G401.6 (cell line): ENCODE measurements at regions not wholly inside any gene's neighbourhood (a gene's known extent, or its start where the extent isn't known, plus 50 kb on each side); places are given as distances from the start of the nearest gene placed in this dataset.
"Not testable (repeated sequence)": the region's sequence is repeated elsewhere in the genome, so short reads cannot be mapped to it uniquely, and the experiment has no call there.

Source experiments
- FAIRE-seq: peaks from 2 replicates; lab custom pipeline; 2012; peaks lifted over from hg19 to GRCh38; lab: Jason Lieb, UNC

DNA sequence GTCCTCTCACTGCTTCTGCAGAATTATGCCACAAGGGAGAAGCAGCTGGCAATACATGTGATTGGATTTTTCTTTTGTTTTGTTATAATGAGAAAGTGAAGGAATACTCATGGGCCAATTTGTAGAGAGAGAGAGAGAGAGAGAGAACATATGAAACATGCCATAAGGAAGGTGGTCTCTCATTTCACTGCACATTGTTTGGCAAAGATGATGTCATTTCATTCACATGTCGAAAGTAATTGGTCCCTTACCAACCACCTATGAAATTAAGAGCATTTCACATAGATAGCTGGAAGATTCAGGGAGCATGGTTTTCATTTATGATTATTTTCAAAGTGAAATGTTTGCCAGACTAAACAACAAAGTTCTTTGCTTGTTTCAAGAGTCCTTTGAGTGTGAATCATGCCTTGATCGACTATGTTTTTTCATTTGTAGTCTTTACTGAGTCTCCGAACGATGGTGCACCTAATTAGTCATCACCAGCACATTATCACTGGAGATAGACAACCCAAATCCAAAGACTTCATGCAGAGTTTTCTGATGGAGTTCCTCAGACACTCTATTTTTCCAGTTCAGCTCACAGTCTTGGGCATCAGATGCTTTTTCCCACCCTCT, 130.1 kb upstream of the ZEB1 start:
- FAIRE-seq, result no peak

DNA sequence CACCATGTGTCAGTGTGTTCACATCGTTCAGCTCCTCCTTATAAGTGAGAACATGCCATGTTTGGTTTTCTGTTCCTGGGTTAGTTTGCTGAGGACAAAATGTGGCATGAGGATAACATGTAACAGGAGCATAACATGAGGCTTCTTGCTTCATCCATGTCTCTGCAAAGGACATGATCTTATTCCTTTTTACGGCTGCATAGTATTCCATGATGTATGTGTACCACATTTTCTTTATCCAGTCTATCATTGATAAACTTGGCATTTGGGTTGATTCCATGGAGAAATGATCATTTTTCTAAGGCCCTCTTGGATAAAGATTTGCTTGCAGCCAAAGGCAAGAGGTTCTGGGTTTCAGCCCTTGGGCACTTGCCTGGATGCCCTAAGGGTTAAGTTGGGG, 128.5 kb upstream of the ZEB1 start:
- no peak for FAIRE-seq

DNA sequence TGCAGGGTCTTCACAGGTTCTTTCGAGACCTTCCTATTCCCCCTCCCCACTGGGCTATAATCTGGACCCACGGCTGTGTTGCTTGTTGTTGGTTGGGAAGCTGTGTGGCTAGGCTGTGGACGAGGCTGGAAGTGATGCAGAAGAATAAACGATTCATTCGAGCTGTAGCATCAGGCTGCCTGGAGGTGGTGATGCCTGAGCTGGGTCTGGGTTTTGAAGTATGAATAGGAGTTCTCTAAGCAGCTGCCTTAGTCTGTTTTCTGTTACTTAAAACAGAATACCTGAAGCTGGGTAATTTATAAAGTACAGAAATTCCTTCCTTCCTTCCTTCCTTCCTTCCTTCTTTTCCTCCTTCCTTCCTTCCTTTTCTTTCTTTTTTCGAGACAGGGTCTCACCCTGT, 126.5 kb upstream of the ZEB1 start:
- FAIRE-seq, result no peak

DNA sequence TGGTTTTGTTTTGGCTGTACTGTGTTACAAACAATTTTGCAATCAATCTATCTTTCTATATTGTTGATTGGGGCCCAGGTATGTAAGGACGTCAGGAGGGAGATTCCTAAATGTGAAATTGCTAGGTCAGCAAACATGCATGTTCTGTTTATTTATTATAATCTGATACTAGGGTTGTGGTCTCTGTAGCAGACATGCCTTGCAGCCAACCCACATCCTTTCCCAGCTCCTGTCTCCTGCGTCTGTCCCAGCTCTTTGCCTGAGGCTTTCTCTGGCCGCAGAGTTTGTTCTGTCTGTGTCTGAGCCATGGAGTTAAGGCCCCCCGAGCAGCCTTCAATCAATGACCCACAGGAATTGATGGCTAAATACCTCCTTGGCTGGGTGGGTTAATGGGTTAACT, 124.0 kb upstream of the ZEB1 start:
- FAIRE-seq, result no peak

DNA sequence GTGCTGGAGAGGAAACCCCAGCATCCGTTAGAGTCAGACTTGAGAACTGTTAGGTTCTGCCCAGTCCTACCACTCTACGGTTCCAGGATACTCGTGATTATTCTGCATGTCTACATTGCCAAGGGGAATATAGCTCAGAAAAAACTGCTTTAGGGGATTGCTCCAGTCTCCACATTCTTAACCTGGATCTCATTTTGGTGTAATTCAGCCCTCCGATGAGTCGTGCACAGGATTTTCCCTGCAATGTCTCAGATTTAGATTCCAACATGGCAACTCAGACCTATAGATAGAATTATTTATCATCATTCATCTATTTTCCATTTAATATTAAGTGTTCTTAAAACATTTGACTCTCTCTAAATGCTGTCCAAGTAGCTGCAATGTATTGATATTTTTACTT, 121.1 kb upstream of the ZEB1 start:
- no peak for FAIRE-seq

DNA sequence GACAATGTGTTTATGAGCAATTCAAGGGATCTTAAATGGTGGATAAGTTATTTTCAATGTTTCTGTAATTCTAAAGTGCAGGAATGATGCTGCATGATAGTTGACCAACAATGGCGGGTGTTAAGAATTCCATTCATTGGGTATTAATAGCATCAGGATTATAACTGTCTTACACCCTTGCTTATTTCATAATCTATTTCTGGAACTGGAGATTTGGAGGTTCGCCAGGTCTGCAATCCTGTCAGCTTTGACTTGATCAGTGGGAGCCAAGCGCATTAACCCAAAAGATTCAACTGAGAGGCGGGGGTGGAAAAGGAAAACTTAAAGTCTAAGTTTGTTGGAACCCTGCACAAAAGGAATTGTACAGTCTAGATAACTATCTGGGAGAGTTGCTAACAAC, 114.9 kb upstream of the ZEB1 start:
- no peak for FAIRE-seq

DNA sequence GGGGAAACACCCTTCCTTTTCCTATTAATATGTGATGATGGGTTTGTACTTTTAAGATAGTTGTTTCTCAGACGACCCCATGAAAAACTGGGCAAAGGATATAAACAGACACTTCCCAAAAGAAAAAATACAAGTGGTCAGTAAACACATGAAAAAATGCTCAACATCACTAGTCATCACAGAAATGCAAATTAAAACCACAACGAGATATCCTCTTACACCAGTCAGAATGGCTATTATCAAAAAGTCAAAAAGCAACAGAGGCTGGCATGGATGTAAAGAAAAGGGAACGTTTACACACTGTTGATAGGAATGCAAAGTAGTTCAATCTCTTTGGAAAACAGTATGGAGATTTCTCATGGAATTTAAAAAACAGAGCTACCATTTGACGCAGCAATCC, 111.4 kb upstream of the ZEB1 start:
- no peak for FAIRE-seq

DNA sequence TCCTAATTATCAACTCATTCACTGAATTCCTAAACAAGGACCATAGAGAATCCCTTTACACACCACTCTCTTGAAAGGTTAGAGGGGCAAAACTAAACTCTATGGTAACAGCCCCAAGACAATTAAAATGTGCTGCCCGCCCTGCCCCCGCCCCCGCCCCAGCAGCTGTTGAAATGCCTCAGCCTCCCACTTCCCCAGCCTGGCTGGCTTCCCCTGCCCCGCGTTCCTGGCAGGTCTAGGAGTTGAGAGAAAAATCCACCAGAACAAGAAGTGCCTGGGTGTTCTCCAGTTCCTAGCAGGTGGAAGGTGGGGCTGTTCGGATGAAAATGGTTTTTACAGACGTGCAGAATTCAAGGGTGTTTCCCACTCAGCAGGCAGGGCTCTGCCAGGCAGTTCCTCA, 109.5 kb upstream of the ZEB1 start:
- FAIRE-seq, result no peak

DNA sequence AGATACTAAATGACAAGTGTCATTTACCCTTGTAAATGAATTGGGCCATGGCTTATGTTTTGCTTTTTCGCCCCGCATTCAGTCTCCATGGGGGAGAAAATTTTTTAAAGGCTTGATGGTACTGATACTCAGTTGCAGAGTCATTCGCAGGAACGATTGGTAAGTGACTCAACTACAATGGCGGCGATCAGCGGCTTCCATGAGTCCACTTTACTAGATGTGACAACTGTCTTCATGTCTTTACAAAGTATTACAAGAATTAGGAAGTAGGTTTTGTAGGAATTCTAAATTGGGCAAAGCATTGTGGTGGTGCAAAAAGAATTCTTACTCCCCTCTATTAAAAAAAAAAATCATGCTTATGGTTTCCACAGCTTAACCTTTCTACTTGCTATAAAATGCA, 108.8 kb upstream of the ZEB1 start:
- no peak for FAIRE-seq

DNA sequence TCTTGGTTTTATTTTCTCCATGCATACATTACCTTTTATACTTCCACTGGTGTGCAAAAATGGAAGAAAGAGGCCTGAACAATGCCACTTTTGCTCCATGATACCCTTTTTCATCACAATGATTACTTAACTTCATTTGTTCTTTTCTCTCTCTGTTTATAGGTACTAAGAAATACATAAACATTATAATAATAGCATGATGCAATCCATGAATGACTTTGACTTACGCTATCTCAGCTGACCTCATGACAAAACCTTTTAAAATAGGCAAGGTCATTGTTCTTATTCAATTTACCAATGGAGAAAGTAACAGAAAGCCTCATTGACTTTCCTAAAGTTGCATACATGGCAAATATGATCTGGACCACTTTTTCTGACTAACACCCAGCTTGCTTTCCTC, 105.1 kb upstream of the ZEB1 start:
- no peak for FAIRE-seq

DNA sequence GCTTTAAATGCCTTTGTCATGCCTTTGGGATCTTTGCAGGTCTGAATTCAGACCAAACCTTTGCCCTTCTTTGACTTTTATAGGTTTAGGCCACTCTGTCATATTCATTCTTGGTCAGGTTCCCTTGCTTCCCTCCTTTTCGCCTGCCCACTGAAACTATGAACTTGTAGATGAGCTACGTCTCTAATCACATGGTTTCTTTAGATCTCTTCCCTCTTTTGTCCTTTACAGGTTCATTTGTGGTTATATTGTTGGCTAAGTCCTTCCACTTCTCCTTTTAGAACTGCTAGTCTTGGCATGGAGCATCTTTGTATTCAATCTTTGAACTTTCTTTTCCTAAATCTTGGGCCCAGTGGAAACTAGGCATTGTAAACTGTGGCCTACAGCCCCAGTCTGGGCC, 104.0 kb upstream of the ZEB1 start:
- FAIRE-seq, result no peak

DNA sequence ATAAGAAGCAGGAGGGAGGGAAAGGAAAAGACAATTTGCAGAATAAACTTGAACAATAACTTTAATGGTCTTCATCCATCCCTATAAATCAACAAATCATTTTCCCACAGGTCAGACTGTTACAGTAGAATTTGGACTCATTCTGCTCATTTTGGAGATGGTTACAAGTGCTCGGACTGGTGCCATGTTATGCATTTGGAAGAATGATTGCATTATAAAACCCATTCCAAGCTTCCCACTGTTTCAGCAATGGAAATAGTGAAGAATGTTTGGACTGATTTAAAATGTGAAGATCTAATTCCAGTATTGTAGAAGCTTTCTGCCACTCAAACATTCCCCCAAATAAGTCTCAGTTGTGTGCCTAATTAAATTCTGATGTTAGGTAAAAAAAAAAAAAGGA, 99.7 kb upstream of the ZEB1 start:
- FAIRE-seq, result no peak

DNA sequence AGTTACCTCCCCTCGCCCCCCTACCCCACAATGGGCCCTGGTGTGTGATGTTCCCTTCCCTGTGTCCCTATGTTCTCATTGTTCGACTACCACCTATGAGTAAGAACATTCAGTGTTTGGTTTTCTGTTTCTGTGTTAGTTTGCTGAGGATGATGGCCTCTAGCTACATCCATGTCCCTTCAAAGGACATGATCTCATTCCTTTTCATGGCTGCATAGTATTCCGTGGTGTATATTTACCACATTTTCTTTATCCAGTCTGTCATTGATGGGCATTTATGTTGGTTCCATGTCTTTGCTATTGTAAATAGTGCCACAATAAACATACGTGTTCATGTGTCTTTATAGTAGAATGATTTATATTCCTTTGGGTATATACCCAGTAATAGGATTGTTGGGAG, 90.2 kb upstream of the ZEB1 start:
- FAIRE-seq, result not testable (repeated sequence)

DNA sequence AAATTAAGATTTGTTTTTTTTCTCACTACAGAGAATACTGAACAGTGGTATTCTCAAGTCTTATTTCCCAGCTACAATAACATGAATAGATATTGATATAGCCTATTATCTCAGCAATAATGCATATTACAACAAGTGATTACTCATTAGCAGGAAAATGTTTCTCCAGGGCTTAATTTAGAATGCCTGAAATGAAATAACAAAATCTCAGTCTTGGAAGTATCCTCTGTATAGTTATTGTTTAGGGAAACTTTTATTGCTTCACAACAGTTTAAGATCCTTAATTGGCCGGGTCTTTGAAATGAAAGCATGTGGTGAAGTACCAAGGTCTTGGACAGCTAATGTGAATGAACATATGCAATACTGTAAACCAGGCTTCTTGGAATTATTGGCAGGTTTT, 79.1 kb upstream of the ZEB1 start:
- FAIRE-seq, result no peak

DNA sequence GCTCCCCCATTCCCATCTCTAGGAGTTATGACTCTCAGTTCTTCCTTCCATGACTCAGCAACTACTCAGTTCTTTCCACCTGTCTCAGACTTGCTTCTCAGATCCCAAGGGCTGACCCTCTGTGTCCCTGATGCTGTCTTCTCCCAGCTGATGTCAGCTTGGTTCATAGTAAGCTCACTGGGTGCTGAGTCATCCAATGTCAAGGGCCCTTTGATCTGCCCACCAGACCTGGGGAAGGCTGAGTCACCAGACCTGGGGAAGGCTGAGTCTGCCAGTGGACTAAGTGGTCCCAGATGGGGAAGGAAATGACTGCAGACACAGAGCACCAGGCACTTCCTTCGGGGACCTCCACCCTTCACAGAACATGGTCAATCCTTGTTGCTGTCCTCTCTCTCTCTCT, 76.1 kb upstream of the ZEB1 start:
- no peak for FAIRE-seq

DNA sequence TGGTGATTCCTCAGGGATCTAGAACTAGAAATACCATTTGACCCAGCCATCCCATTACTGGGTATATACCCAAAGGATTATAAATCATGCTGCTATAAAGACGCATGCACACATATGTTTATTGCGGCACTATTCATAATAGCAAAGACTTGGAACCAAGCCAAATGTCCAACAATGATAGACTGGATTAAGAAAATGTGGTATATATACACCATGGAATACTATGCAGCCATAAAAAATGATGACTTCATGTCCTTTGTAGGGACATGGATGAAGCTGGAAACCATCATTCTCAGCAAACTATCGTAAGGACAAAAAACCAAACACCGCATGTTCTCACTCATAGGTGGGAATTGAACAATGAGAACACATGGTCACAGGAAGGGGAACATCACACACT, 67.9 kb upstream of the ZEB1 start:
- not testable (repeated sequence) for FAIRE-seq

DNA sequence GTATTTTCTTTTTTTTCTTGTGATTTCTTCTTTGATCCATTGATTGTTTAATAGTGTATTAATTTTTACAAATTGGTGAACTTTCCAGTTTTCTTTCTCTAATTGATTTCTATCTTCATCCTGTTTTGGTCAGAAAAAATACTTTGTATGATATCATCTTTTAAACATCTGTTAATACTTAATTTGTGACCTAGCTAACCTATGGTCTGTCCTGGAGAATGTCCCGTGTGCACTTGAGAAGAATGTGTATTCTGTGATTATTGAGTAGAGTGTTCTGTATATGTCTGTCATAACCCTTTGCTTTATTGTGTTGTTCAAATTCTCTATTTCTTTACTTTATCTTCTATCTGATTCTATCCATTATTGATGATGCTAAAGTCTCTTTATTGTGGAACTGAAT, 65.8 kb upstream of the ZEB1 start:
- FAIRE-seq, result no peak

DNA sequence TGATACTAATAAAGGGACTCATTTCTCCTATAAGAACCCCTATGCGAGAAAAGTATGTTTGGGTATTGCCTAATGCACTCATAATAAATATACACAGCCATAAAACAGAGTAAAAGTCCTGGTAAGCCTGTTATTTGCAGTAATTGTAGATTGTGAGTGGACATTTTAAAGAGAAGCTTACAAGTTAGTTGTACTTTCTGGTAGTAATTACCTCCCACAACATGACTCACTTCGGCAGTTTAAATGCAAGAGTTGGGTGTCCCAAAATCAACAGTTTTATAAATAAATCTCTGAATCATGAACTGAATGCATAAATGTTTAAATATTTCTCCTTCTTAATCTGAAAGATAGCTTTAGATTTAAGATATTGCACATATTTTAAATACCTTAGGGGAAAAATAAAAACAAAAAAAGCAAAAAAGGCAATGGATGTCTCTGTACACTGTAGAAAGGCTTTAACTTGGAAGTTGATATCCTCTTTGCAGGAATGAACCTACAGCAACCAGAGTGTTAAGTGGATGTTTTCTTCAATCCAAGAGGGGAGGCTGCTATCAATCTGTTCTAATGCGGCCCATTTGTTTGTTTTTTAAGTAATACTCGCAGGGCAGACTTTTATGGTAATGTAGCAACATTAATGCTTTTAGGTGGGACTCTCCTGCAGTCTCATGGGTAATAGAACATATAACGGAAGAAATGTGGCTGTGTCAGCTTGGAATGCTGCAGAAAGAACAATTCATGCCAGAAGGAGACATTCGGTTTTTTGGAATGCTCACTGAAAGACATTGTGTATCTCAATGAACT, 57.3 kb upstream of the ZEB1 start:
- no peak for FAIRE-seq

DNA sequence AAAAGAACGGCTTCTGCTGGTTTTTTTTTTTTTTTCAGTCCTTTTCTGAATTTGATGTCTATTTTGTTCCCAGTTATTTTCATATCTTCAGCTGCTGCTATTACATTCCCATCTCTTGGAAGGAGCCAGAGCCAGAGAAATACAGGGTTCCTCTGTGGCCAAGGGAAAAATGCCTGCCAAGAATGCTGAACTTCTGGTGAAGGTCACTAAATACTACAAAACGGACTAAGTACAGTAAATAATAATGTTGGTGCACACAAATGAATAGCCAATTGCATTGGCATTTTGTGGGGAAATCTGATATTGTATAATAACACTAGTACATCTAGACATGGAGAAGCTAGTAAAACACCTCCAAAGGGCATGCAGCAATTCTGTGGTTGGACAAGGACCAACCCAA, 56.3 kb upstream of the ZEB1 start:
- FAIRE-seq, result no peak

DNA sequence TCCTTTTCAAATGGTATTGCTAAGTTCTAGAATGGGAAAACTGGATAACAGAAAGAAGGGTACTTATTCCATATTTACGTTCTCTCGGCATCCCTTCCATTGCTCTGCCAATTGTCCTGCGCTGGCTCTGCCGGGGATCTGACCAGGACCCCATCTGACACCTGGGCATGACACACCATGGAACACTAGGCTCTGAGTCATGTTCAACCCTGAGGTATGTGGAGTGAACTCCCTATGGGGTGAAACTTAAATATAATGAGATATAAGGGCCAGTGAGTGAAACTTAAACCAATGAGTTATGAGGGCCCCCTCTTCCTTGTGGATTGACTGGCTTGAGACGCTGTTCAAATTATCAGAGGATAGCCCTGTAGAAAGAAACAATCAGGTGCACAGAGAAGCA, 55.1 kb upstream of the ZEB1 start:
- no peak for FAIRE-seq

DNA sequence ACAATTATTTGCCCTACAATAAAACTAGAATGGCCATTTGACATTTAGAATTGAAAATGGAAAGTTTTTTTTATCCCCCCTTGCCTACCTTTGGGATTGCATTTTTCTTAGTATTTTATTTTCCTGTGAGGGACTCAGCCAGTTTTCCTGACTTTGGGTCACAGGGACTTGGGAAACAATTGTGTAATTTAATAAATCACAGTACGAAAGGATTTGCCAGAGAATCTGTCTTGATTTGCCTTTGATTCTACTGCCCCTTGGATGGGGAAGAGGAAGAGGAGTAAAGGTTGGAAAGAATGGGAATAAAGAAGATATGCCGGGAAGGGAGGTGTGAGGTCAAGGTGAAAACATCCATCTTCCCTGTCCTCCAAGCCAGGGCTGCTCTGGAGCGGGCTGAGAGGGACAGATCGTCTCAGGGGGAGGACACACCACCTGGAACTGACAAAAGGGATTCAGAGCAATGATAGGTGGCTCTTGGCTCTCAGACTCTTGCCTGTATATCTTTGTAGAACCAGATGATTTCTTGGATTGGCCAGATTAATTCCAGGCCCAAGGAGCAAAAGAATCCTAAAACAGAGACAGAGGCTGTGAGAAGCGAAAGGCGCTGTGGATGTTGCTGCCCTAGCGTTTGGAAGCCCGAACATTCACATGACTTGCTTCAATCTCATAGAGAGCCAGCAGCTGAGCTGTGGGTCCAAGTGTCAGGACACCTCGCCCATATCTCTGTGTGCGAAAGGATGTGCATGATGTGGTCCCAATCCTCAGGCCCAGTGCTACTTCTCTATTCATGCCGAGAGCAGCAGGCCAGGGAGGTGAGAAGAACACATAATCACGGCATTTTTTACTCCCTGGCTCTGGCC, 50.3 kb upstream of the ZEB1 start:
- no peak for FAIRE-seq
